ENCODE measurements at regions not wholly inside any gene's neighbourhood (a gene's known extent, or its start where the extent isn't known, plus 50 kb on each side); places are given as distances from the start of the nearest gene placed in this dataset.

DNA sequence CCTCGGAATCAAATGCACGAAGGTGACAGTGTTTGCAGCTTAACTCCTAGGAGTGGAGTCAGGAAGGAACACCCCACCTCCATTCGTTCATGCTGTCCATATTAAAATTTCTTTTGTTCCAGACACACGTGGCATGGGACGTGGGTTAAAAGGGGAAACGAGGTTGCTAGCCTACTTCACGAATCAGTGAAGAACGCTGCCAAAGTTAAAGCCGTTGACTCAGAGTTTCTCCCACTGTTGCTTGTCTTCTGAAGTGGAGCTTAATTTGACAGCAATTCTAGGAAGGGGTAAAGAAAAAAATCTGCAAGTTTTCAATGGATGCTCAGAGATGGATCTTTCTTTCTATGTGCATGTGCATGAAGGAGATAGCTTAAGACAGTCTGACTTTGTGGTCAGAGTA lies 499.1 kb downstream of the CD83 start:
- ATAC-seq (ENCODE audit: insufficient read depth, low FRiP score) = no peak
- H3K4me3 ChIP-seq = no peak overlapping the region
- no peak for DNase-seq
- H3K27me3 ChIP-seq (ENCODE audit: control insufficient read depth in 3 of 3, insufficient read depth in 3 of 3, low read length in 2 of 3) = peaks cover 0 to 2% (median 0%) of the 10 kb centered on the region in 3 donors
- no peaks in the 10 kb centered on the region for H3K36me3 ChIP-seq (ENCODE audit: control insufficient read depth in 4 of 4, insufficient read depth in 4 of 4, low read length in 4 of 4)
- 71% methylated on average over 9 of the region's 9 CpGs for WGBS, 2 donors
- no peak overlapping the region for H3K27ac ChIP-seq (ENCODE audit: low read depth in 1 of 2, low read length in 1 of 2)
- H3K9ac ChIP-seq (ENCODE audit: insufficient read depth in 1 of 2, low read length in 2 of 2) = no peak overlapping the region
- peaks cover 0 to 5% (median 4%) of the 10 kb centered on the region in 5 donors for H3K4me1 ChIP-seq (ENCODE audit: control insufficient read depth in 5 of 5, insufficient read depth in 5 of 5, low read length in 5 of 5)
- peaks cover 0 to 10% (median 6%) of the 10 kb centered on the region in 4 donors for H3K9me3 ChIP-seq (ENCODE audit: control insufficient read depth in 4 of 4, insufficient read depth in 3 of 4, low read length in 3 of 4)
- TF ChIP-seq, protein P1, sequence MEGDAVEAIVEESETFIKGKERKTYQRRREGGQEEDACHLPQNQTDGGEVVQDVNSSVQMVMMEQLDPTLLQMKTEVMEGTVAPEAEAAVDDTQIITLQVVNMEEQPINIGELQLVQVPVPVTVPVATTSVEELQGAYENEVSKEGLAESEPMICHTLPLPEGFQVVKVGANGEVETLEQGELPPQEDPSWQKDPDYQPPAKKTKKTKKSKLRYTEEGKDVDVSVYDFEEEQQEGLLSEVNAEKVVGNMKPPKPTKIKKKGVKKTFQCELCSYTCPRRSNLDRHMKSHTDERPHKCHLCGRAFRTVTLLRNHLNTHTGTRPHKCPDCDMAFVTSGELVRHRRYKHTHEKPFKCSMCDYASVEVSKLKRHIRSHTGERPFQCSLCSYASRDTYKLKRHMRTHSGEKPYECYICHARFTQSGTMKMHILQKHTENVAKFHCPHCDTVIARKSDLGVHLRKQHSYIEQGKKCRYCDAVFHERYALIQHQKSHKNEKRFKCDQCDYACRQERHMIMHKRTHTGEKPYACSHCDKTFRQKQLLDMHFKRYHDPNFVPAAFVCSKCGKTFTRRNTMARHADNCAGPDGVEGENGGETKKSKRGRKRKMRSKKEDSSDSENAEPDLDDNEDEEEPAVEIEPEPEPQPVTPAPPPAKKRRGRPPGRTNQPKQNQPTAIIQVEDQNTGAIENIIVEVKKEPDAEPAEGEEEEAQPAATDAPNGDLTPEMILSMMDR (IDR thresholded peaks at IDR 0.05; ENCODE audit: control extremely low read depth, extremely low read depth) = no peak

GRCh38 chr6:14618759-14619418 lies 501.3 kb downstream of the CD83 start:
- no peak overlapping the region for H3K4me3 ChIP-seq
- no peak overlapping the region for H3K9ac ChIP-seq (ENCODE audit: insufficient read depth in 1 of 2, low read length in 2 of 2)
- TF ChIP-seq, protein P1 (IDR thresholded peaks at IDR 0.05; ENCODE audit: control extremely low read depth, extremely low read depth) = no peak
- H3K27ac ChIP-seq (ENCODE audit: low read depth in 1 of 2, low read length in 1 of 2) = no peak overlapping the region
- H3K36me3 ChIP-seq (ENCODE audit: control insufficient read depth in 4 of 4, insufficient read depth in 4 of 4, low read length in 4 of 4) = no peaks in the 10 kb centered on the region
- H3K27me3 ChIP-seq (ENCODE audit: control insufficient read depth in 3 of 3, insufficient read depth in 3 of 3, low read length in 2 of 3) = peaks cover 0 to 2% (median 0%) of the 10 kb centered on the region in 3 donors
- WGBS, 2 donors = 93 to 95% methylated on average over 10 of the region's 10 CpGs
- peaks cover 0 to 10% (median 6%) of the 10 kb centered on the region in 4 donors for H3K9me3 ChIP-seq (ENCODE audit: control insufficient read depth in 4 of 4, insufficient read depth in 3 of 4, low read length in 3 of 4)
- no peak for DNase-seq
- ATAC-seq (ENCODE audit: insufficient read depth, low FRiP score) = no peak
- peaks cover 2 to 21% (median 9%) of the 10 kb centered on the region in 5 donors for H3K4me1 ChIP-seq (ENCODE audit: control insufficient read depth in 5 of 5, insufficient read depth in 5 of 5, low read length in 5 of 5)

DNA sequence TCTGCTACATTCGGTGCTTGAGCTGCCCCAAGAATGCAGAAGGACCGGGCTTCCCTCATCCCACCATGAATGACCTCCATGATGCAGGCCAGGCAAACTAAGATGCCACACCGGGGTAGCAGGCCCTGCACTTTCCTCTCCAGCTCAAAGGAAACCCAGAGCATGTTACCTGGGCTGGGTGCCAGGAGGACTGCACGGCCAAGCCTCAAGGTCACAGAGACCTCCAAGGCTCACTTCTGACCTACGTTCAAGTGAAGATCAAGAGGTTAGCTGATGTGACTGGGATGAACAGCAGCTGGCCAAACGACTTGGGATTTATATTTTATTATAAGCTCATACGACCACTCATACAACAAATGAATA lies 501.8 kb downstream of the CD83 start:
- DNase-seq = peak in 1 of 3 donors; percentile 20
- H3K9me3 ChIP-seq (ENCODE audit: control insufficient read depth in 4 of 4, insufficient read depth in 3 of 4, low read length in 3 of 4) = peaks cover 0 to 10% (median 6%) of the 10 kb centered on the region in 4 donors
- H3K4me3 ChIP-seq = no peak overlapping the region
- 70 to 71% methylated on average over 7 of the region's 7 CpGs for WGBS, 2 donors
- TF ChIP-seq, protein P1 (IDR thresholded peaks at IDR 0.05; ENCODE audit: control extremely low read depth, extremely low read depth) = no peak
- no peak overlapping the region for H3K9ac ChIP-seq (ENCODE audit: insufficient read depth in 1 of 2, low read length in 2 of 2)
- ATAC-seq (ENCODE audit: insufficient read depth, low FRiP score) = no peak
- no peaks in the 10 kb centered on the region for H3K36me3 ChIP-seq (ENCODE audit: control insufficient read depth in 4 of 4, insufficient read depth in 4 of 4, low read length in 4 of 4)
- H3K4me1 ChIP-seq (ENCODE audit: control insufficient read depth in 5 of 5, insufficient read depth in 5 of 5, low read length in 5 of 5) = peaks cover 2 to 21% (median 9%) of the 10 kb centered on the region in 5 donors
- peaks cover 0 to 2% (median 0%) of the 10 kb centered on the region in 3 donors for H3K27me3 ChIP-seq (ENCODE audit: control insufficient read depth in 3 of 3, insufficient read depth in 3 of 3, low read length in 2 of 3)
- H3K27ac ChIP-seq (ENCODE audit: low read depth in 1 of 2, low read length in 1 of 2) = no peak overlapping the region
